NCI-H69 (cell line): ENCODE measurements at regions not wholly inside any gene's neighbourhood (a gene's known extent, or its start where the extent isn't known, plus 50 kb on each side); places are given as distances from the start of the nearest gene placed in this dataset.
"Not testable (repeated sequence)": the region's sequence is repeated elsewhere in the genome, so short reads cannot be mapped to it uniquely, and the experiment has no call there.

Experiments used
- DNase-seq: peaks from one replicate; lab custom pipeline; 2025; lab: John Stamatoyannopoulos, UW

- DNase-seq = no peak
These were observed 116.9 kb downstream of the PFDN4 start for GRCh38 chr20:54324652-54325285.

- DNase-seq = no peak
These were observed 127.4 kb downstream of the PFDN4 start for GRCh38 chr20:54335299-54335698.

- no peak for DNase-seq
These were observed 129.3 kb downstream of the PFDN4 start for GRCh38 chr20:54337144-54337543.

- no peak for DNase-seq
These were observed 131.2 kb downstream of the PFDN4 start for GRCh38 chr20:54339093-54339492.

- peak; percentile 53 for DNase-seq
These were observed 132.3 kb downstream of the PFDN4 start for GRCh38 chr20:54340206-54340605.

GRCh38 chr20:54340667-54341081, 132.8 kb downstream of the PFDN4 start:
- DNase-seq = peak; percentile 20

- DNase-seq = no peak
These were observed 133.0 kb upstream of the DOK5 start for GRCh38 chr20:54342258-54342920.

- no peak for DNase-seq
These were observed 132.3 kb upstream of the DOK5 start for GRCh38 chr20:54343099-54343498.

GRCh38 chr20:54343634-54344033, 131.8 kb upstream of the DOK5 start:
- DNase-seq = no peak

- no peak for DNase-seq
These were observed 130.6 kb upstream of the DOK5 start for GRCh38 chr20:54344832-54345231.

- DNase-seq = peak; percentile 2
These were observed 130.1 kb upstream of the DOK5 start for GRCh38 chr20:54345301-54345724.

- no peak for DNase-seq
These were observed 129.6 kb upstream of the DOK5 start for GRCh38 chr20:54345821-54346220.

- DNase-seq = peak; percentile 13
These were observed 129.1 kb upstream of the DOK5 start for GRCh38 chr20:54346276-54346675.

- no peak for DNase-seq
These were observed 128.1 kb upstream of the DOK5 start for GRCh38 chr20:54347166-54347833.

GRCh38 chr20:54350415-54350814, 125.0 kb upstream of the DOK5 start:
- no peak for DNase-seq

- DNase-seq = no peak
These were observed 123.8 kb upstream of the DOK5 start for GRCh38 chr20:54351371-54352136.

- not testable (repeated sequence) for DNase-seq
These were observed 122.9 kb upstream of the DOK5 start for GRCh38 chr20:54352541-54352940.

- no peak for DNase-seq
These were observed 122.1 kb upstream of the DOK5 start for GRCh38 chr20:54353292-54353691.

- peak; percentile 5 for DNase-seq
These were observed 119.6 kb upstream of the DOK5 start for GRCh38 chr20:54355631-54356280.

- peak; percentile 20 for DNase-seq
These were observed 118.6 kb upstream of the DOK5 start for GRCh38 chr20:54356801-54357200.

GRCh38 chr20:54361475-54361874, 113.9 kb upstream of the DOK5 start:
- no peak for DNase-seq

GRCh38 chr20:54362283-54362682, 113.1 kb upstream of the DOK5 start:
- DNase-seq = no peak
